Mammary epithelial cell (primary cell): ENCODE measurements at regions not wholly inside any gene's neighbourhood (a gene's known extent, or its start where the extent isn't known, plus 50 kb on each side); places are given as distances from the start of the nearest gene placed in this dataset.

Experiments
- CTCF ChIP-seq, 2 donors: IDR thresholded peaks in 1 of 2; conservative IDR thresholded peaks in 1 of 2; 2 replicates each; pipeline ENCODE4 v1.5.1; 2011 to 2012; ENCODE audit warnings: inconsistent platforms in 2 of 2, low read length in 2 of 2, mild to moderate bottlenecking in 2 of 2, control low read depth in 1 of 2, low read depth in 1 of 2; ENCODE audit not compliant: insufficient read depth in 1 of 2; ENCODE audit errors: extremely low read depth in 1 of 2
- EZH2 ChIP-seq: IDR thresholded peaks from 2 replicates; pipeline ENCODE4 v1.6.1; 2012; ENCODE audit warnings: low read length, inconsistent platforms, borderline replicate concordance

DNA sequence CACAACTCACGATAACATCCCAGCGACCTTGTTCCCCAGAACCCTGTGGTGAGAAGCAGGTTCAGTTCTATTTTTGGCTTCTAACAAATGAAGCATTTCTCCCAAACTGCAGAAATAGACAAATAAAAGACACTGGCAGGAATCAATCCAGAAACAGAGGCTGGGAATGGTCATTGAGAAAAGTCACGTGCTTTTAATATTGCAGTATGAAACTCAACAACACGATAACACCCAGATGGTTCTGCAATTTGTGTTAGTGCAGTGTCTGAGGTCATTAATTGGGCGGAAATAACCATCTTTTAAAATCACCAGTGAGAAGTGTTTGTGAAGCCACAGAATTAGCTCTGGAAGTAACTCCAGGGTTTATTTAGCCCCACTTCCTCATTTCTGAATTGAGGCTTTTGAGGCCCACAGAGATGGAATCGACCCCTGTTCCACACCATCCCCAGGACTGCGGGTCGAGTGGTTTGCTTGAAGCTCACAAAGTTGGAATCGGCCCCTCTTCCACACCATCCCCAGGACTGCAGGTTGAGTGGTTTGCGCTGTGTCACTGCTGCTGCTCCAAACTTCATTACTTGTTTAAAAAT, 164.7 kb upstream of the IRX4 start:
- no peak for TF ChIP-seq EZH2
- TF ChIP-seq CTCF (conservative IDR thresholded peaks at IDR 0.05 in 1 of 2, IDR thresholded peaks at IDR 0.05 in 1 of 2; ENCODE audit: extremely low read depth in 1 of 2, insufficient read depth in 1 of 2, low read depth in 1 of 2, low read length in 2 of 2) = no peak
